H9 (cell line): ENCODE measurements at regions not wholly inside any gene's neighbourhood (a gene's known extent, or its start where the extent isn't known, plus 50 kb on each side); places are given as distances from the start of the nearest gene placed in this dataset.

Experiments used
- DNase-seq: peaks from one replicate; pipeline ENCODE4 v3.0.0-alpha.2; 2017
- H2AFZ ChIP-seq: one replicate; pipeline ENCODE4 v1.6.1; 2013; ENCODE audit warnings: mild to moderate bottlenecking, low read length, control low read depth, moderate library complexity
- H2AK5ac ChIP-seq: 2 replicates; pipeline ENCODE4 v1.6.1; 2013; ENCODE audit warnings: low read length, control low read depth, mixed read lengths; ENCODE audit not compliant: insufficient read length
- H2BK120ac ChIP-seq: one replicate; pipeline ENCODE4 v1.6.1; 2013; ENCODE audit warnings: low read depth, mild to moderate bottlenecking, low read length, control low read depth, inconsistent platforms; ENCODE audit not compliant: poor library complexity, severe bottlenecking
- H2BK12ac ChIP-seq: 2 replicates; pipeline ENCODE4 v1.6.1; 2013; ENCODE audit warnings: low read length, control low read depth, mixed read lengths, low read depth; ENCODE audit not compliant: insufficient read length
- H2BK15ac ChIP-seq: 2 replicates; pipeline ENCODE4 v1.6.1; 2013; ENCODE audit warnings: low read depth, low read length, control low read depth
- H2BK20ac ChIP-seq: one replicate; pipeline ENCODE4 v1.6.1; 2013; ENCODE audit warnings: low read depth, mild to moderate bottlenecking, low read length, control low read depth, inconsistent platforms; ENCODE audit not compliant: poor library complexity, severe bottlenecking
- H2BK5ac ChIP-seq: 2 replicates; pipeline ENCODE4 v1.6.1; 2013; ENCODE audit warnings: low read length, control low read depth, mixed read lengths; ENCODE audit not compliant: insufficient read length
- H3K14ac ChIP-seq: 2 replicates; pipeline ENCODE4 v1.6.1; 2013; ENCODE audit warnings: low read length, control low read depth; ENCODE audit not compliant: insufficient read depth
- H3K18ac ChIP-seq: 2 replicates; pipeline ENCODE4 v1.6.1; 2013; ENCODE audit warnings: low read depth, mild to moderate bottlenecking, mixed read lengths, low read length, control low read depth; ENCODE audit not compliant: insufficient read length
- H3K23ac ChIP-seq: 2 replicates; pipeline ENCODE4 v1.6.1; 2013; ENCODE audit warnings: low read length, control low read depth, mixed read lengths, low read depth; ENCODE audit not compliant: insufficient read length
- H3K23me2 ChIP-seq: 2 replicates; pipeline ENCODE4 v1.6.1; 2013; ENCODE audit warnings: low read depth, mild to moderate bottlenecking, mixed read lengths, low read length, control low read depth; ENCODE audit not compliant: insufficient read length, poor library complexity, severe bottlenecking
- H3K27ac ChIP-seq: 2 replicates; pipeline ENCODE4 v1.5.1; 2013; ENCODE audit warnings: low read length, control low read depth, mixed read lengths, low read depth; ENCODE audit not compliant: insufficient read length
- H3K27me3 ChIP-seq: 2 replicates; pipeline ENCODE4 v1.6.1; 2013; ENCODE audit warnings: low read length, control low read depth, inconsistent platforms; ENCODE audit not compliant: insufficient read depth
- H3K4ac ChIP-seq: 2 replicates; pipeline ENCODE4 v1.6.1; 2013; ENCODE audit warnings: low read depth, mild to moderate bottlenecking, control low read depth, inconsistent platforms, low read length, moderate library complexity
- H3K4me1 ChIP-seq: 2 replicates; pipeline ENCODE4 v1.6.1; 2013; ENCODE audit warnings: low read length, control low read depth, inconsistent platforms; ENCODE audit not compliant: insufficient read depth
- H3K4me2 ChIP-seq: 2 replicates; pipeline ENCODE4 v1.6.1; 2013; ENCODE audit warnings: low read length, control low read depth, mixed read lengths; ENCODE audit not compliant: insufficient read length, insufficient read depth
- H3K56ac ChIP-seq: 2 replicates; pipeline ENCODE4 v1.6.1; 2013; ENCODE audit warnings: low read depth, mild to moderate bottlenecking, mixed read lengths, low read length, control low read depth; ENCODE audit not compliant: insufficient read length
- H3K79me1 ChIP-seq: 2 replicates; pipeline ENCODE4 v1.6.1; 2013; ENCODE audit warnings: low read depth, mild to moderate bottlenecking, moderate library complexity, low read length, control low read depth, inconsistent platforms; ENCODE audit not compliant: insufficient read depth, poor library complexity, severe bottlenecking
- H3K79me2 ChIP-seq: 2 replicates; pipeline ENCODE4 v1.6.1; 2013; ENCODE audit warnings: low read length, control low read depth, inconsistent platforms; ENCODE audit not compliant: insufficient read depth
- H3K9ac ChIP-seq: 2 replicates; pipeline ENCODE4 v1.6.1; 2013; ENCODE audit warnings: low read length, control low read depth, mixed read lengths; ENCODE audit not compliant: insufficient read length; ENCODE audit errors: extremely low read depth
- H3K9me3 ChIP-seq: one replicate; pipeline ENCODE4 v1.6.1; 2013; ENCODE audit warnings: low read depth, low read length, inconsistent platforms; ENCODE audit not compliant: control insufficient read depth
- H3T11ph ChIP-seq: one replicate; pipeline ENCODE4 v1.6.1; 2013; ENCODE audit warnings: mild to moderate bottlenecking, low read length, control low read depth, inconsistent platforms
- H4K20me1 ChIP-seq: one replicate; pipeline ENCODE4 v1.6.1; 2013; ENCODE audit not compliant: control insufficient read depth, insufficient read length, insufficient read depth
- H4K5ac ChIP-seq: 2 replicates; pipeline ENCODE4 v1.6.1; 2013; ENCODE audit warnings: low read depth, mild to moderate bottlenecking, mixed read lengths, low read length, control low read depth; ENCODE audit not compliant: insufficient read length
- H4K8ac ChIP-seq: replicated peaks from 2 replicates; pipeline ENCODE4 v1.6.1; 2013; ENCODE audit warnings: low read length, control low read depth, mixed read lengths, low read depth; ENCODE audit not compliant: insufficient read length
- H4K91ac ChIP-seq: 2 replicates; pipeline ENCODE4 v1.6.1; 2013; ENCODE audit warnings: low read depth, mild to moderate bottlenecking, moderate library complexity, mixed read lengths, low read length, control low read depth; ENCODE audit not compliant: insufficient read length
- H3K27ac Mint-ChIP-seq, 3 experiments: 2 replicates in 2 of 3; 3 replicates in 1 of 3; pipeline ENCODE4 v1.8.0; 2020 to 2021; ENCODE audit warnings: mixed read lengths in 3 of 3, mild to moderate bottlenecking in 1 of 3, moderate library complexity in 1 of 3
- H3K27me3 Mint-ChIP-seq: 2 replicates; pipeline ENCODE4 v1.8.0; 2021; ENCODE audit warnings: low read depth, mild to moderate bottlenecking, moderate library complexity, mixed read lengths
- H3K36me3 Mint-ChIP-seq, 3 experiments: 2 replicates in 2 of 3; 3 replicates in 1 of 3; pipeline ENCODE4 v1.8.0; 2020 to 2021; ENCODE audit warnings: low read depth in 3 of 3, mixed read lengths in 3 of 3; ENCODE audit not compliant: insufficient read depth in 1 of 3
- H3K4me1 Mint-ChIP-seq, 2 experiments: 2 replicates each; pipeline ENCODE4 v1.8.0; 2020; ENCODE audit warnings: mixed read lengths in 2 of 2
- H3K4me3 Mint-ChIP-seq, 2 experiments: 2 replicates in 1 of 2; 3 replicates in 1 of 2; pipeline ENCODE4 v1.8.0; 2020 to 2021; ENCODE audit warnings: mild to moderate bottlenecking in 2 of 2, mixed read lengths in 2 of 2, moderate library complexity in 1 of 2
- H3K9me3 Mint-ChIP-seq, 2 experiments: 2 replicates in 1 of 2; 3 replicates in 1 of 2; pipeline ENCODE4 v1.8.0; 2020; ENCODE audit warnings: mild to moderate bottlenecking in 2 of 2, mixed read lengths in 2 of 2, moderate library complexity in 1 of 2
- WGBS: extraction: QIAGEN DNeasy Blood & Tissue Kit; methylation state at CpG from one replicate; pipeline ENCODE4 v1.1.7; 2013; ENCODE audit warnings: missing lambda C conversion rate, low lambda C conversion rate, mixed read lengths; ENCODE audit not compliant: insufficient read length; ENCODE audit errors: extremely low coverage; 5-methylcytosine and 5-hydroxymethylcytosine counted together
- TF ChIP-seq, protein P1 (sequence below): fragments of 200-600 bp; sonication (generic); conservative IDR thresholded peaks from 3 replicates; pipeline ENCODE4 v1.8.0; 2021; ENCODE audit warnings: antibody characterized with exemption, mild to moderate bottlenecking

DNA sequence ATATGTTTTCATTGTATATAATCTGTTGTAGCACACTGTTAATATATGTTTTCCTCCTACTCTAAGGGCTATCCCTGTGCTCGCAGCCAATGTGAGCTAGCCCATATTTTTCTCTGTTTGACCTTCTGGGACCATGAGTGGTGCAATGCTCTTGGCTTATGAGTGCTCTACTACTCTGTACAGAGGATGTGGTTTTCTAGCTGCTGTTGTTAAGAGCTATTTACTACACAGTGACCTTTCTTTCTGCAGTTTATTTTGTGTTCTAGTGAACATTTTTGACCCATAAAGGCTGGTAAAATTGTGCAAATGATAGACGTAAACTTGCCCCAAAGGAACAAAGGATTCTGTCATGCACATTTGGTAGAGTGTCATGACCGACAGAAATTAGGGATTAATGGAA lies 84.1 kb upstream of the CPHXL start:
- no peaks in the 10 kb centered on the region for H3K23me2 ChIP-seq
- H2BK20ac ChIP-seq = no peak overlapping the region
- H3K23ac ChIP-seq = no peak overlapping the region
- no CpG with 5 or more reads among the region's 3 CpGs for WGBS
- H3K9me3 ChIP-seq = no peaks in the 10 kb centered on the region
- Mint-ChIP-seq H3K27ac (no peak overlapping the region), H3K4me3 (no peak overlapping the region), H3K9me3 (no peaks in the 10 kb centered on the region), H3K36me3 (no peaks in the 10 kb centered on the region), H3K4me1 (0 out of 4 replicates have a peak, but pooled peaks cover 0 to 2% of the 10 kb centered on the region in 2 experiments), H3K27me3 (peaks cover 71% of the 10 kb centered on the region)
- H3K27ac ChIP-seq = no peak overlapping the region
- H3K4ac ChIP-seq = no peak overlapping the region
- H3K4me2 ChIP-seq = no peak overlapping the region
- no peak overlapping the region for H4K91ac ChIP-seq
- no peak overlapping the region for H2BK5ac ChIP-seq
- H4K5ac ChIP-seq = no peak overlapping the region
- H3K9ac ChIP-seq = no peak overlapping the region
- TF ChIP-seq, protein P1, sequence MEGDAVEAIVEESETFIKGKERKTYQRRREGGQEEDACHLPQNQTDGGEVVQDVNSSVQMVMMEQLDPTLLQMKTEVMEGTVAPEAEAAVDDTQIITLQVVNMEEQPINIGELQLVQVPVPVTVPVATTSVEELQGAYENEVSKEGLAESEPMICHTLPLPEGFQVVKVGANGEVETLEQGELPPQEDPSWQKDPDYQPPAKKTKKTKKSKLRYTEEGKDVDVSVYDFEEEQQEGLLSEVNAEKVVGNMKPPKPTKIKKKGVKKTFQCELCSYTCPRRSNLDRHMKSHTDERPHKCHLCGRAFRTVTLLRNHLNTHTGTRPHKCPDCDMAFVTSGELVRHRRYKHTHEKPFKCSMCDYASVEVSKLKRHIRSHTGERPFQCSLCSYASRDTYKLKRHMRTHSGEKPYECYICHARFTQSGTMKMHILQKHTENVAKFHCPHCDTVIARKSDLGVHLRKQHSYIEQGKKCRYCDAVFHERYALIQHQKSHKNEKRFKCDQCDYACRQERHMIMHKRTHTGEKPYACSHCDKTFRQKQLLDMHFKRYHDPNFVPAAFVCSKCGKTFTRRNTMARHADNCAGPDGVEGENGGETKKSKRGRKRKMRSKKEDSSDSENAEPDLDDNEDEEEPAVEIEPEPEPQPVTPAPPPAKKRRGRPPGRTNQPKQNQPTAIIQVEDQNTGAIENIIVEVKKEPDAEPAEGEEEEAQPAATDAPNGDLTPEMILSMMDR = no peak
- no peaks in the 10 kb centered on the region for H4K20me1 ChIP-seq
- H3K79me1 ChIP-seq = no peaks in the 10 kb centered on the region
- H2AK5ac ChIP-seq = no peak overlapping the region
- no peaks in the 10 kb centered on the region for H3K79me2 ChIP-seq
- no peaks in the 10 kb centered on the region for H3K4me1 ChIP-seq
- no peak overlapping the region for H3T11ph ChIP-seq
- H3K27me3 ChIP-seq = no peaks in the 10 kb centered on the region
- no peak overlapping the region for H3K14ac ChIP-seq
- no peak overlapping the region for H2AFZ ChIP-seq
- no peak overlapping the region for H2BK120ac ChIP-seq
- no peak overlapping the region for H3K56ac ChIP-seq
- H2BK12ac ChIP-seq = no peak overlapping the region
- no peak for DNase-seq
- H4K8ac ChIP-seq = no peak overlapping the region
- H3K18ac ChIP-seq = no peak overlapping the region
- H2BK15ac ChIP-seq = no peak overlapping the region
